HG03095 (cell line): ENCODE measurements at regions not wholly inside any gene's neighbourhood (a gene's known extent, or its start where the extent isn't known, plus 50 kb on each side); places are given as distances from the start of the nearest gene placed in this dataset.

Source experiments
- ATAC-seq: cut with Tn5 transposase; IDR thresholded peaks from one replicate; pipeline ENCODE4 v1.9.1; 2021; ENCODE audit warnings: moderate library complexity; ENCODE audit not compliant: unreplicated experiment

- no peak for ATAC-seq
Observed at GRCh38 chr11:103530257-103530656, 421.0 kb downstream of the DYNC2H1 start.

GRCh38 chr11:103532133-103532788, 423.0 kb downstream of the DYNC2H1 start:
- ATAC-seq: no peak

GRCh38 chr11:103534191-103534590, 425.0 kb downstream of the DYNC2H1 start:
- no peak for ATAC-seq

DNA sequence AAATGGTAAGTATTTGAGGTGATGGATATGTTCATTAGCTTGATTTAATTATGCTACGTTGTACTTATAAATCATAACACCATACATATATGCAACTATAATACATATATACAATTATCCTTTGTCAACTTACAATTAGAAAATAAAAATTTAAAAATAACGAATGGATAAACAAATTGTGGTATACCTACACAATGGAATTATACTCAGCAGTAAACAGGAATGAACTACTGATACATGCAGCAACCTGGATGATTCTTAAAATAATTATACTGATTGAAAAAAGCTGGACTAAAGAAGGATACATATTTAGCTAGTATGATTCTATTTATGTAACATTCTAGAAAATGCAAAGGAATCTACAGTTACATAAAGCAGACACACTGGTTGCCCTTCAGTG, 425.7 kb downstream of the DYNC2H1 start:
- ATAC-seq: no peak

- no peak for ATAC-seq
Observed at GRCh38 chr11:103536335-103536722, 427.1 kb downstream of the DYNC2H1 start.

DNA sequence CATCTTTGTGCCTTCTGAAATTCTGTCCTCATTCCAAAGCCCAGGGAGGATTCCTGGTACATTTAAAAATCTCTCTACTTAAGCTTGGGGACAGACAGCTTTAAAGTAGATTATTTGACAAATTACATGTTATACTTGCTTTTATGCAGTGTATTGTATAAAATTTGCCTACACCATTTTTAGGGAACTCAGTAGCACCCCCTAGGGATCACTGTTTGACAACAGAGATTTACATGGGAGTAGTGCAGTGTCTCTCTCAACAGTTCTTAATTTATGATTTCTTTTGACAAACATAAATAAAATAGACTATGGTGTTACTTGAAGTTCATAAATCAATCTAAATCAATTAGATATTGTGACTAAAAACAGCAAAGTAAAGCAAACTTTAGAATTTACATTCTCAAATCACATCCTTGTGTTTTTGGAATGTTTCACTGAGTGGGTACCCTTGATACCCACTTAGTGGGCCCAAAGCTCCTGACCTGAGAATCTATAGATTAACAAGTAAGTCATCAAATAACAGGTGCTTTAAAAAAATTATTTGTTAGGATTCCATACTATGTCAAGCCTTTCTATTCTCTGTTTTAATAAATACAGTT, 428.8 kb downstream of the DYNC2H1 start:
- no peak for ATAC-seq

DNA sequence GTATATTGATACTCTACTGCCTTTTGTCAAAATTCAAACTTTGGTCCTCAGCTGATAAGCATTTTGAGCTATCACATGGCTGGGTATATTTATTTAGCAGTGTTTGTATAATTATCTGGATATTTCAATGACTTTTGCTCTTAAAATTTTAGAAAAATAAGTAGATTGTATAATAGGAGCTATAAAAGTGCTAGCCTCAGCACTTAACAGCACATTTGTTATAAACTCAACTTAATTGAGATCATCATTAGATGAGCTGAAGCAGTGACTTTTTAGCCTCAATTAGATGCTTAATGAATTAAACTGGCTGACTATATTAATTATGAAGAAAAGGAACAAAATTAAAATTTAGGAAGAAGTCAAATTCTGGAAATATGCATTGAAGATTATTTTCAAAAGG, 429.9 kb downstream of the DYNC2H1 start:
- no peak for ATAC-seq

- ATAC-seq: no peak
Observed at GRCh38 chr11:103541186-103541795, 432.1 kb downstream of the DYNC2H1 start.

DNA sequence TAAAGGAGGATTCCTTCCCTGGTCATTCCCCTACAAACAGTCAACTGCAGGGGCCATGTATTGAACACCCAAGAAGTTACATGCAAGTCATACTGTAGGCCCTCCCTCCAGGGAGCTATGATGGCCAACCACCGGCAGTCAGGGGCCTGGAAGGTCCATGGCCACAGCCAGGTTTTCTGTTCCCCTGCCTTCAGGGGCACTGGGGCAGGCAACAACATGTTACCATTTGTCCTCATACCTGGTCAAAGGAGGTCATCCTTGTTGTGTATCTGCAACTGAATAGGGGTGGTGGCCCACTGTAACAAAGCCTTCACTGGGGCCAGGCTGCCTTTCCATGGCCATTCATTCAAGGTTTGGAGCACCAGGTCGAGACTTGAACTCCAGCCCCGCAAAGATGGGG, 433.6 kb downstream of the DYNC2H1 start:
- ATAC-seq: no peak

DNA sequence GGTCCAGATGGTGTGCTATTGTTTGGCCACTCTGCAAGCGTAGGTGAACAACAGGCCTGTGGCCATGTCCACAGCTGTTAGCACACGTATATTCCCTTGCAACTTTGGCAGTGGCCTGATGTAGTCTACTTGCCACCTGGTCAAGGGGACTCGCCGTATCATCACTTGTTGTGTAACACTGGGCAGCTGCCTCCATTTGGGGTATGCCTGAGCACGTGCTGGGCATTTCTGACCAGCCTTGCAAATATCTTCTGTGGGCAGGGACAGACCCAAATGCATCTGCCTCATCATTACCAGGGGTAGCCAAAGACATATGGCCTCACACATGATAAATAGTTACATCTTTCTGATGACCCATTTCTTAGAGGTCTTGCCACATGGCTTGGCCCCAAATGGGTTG, 434.2 kb downstream of the DYNC2H1 start:
- no peak for ATAC-seq

GRCh38 chr11:103544874-103545273, 435.6 kb downstream of the DYNC2H1 start:
- ATAC-seq: no peak

DNA sequence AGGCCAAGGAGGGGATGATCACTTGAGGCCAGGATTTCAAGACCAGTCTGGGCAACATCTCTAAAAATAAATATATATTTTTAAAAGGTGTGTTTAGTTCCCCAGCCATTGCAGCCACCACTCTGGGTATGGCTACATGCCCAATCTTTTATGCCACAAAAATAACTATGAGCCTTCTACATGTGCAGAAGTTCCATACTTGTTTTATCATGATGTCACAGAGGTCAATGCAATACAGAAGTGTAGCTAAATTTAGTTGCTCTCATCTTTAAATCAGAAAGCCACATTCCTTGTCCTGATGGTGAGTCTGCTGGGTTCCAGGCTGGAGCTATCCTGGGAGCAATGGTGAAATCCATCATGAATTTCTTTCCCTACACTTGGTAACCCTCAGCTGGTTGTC, 436.3 kb downstream of the DYNC2H1 start:
- ATAC-seq: no peak

GRCh38 chr11:103546236-103546635, 437.0 kb downstream of the DYNC2H1 start:
- no peak for ATAC-seq

DNA sequence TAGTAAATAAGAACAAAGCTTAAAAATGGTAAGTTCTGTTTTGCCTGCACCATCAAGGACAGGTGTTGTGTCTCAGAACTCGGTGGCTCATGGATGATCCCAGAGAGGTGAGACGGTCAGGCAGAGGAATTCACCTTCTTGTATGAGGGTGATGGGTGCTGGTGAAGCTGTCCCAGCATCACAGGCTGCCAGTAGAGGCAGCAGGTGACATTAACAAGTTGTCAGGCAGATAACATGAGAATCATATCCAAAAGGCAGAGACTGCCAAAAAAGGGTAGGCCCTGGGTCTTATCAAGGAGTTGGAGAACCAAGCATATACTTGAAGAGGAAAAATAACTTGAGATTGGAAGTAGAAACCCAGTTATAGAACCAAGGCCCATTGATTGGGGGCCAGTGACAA, 437.8 kb downstream of the DYNC2H1 start:
- ATAC-seq: no peak

GRCh38 chr11:103547691-103548090, 438.5 kb downstream of the DYNC2H1 start:
- ATAC-seq: no peak

GRCh38 chr11:103548838-103549237, 439.6 kb downstream of the DYNC2H1 start:
- no peak for ATAC-seq

- ATAC-seq: no peak
Observed at GRCh38 chr11:103550811-103551210, 441.6 kb downstream of the DYNC2H1 start.

DNA sequence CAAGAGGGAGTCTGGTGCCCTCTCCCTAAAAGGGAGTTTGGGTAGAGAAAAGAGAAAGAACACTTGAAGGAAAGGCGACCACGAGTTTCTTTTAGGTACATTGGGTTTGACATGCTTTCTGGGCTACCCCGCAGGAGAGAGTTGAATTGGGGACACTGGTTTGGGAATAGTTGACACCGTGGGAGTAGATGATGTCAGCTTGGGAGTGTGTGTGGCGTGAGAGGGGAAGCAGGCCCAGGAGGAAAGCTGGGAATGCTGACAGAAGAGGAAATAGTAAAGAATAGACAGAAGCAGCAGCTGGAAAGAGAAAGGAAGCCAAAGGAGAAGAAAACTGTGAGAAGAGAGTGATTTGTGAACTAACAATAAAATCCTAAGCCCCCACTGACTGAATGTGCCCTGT, 442.9 kb downstream of the DYNC2H1 start:
- no peak for ATAC-seq

GRCh38 chr11:103556171-103556570, 446.9 kb downstream of the DYNC2H1 start:
- ATAC-seq: no peak

GRCh38 chr11:103566116-103566515, 456.9 kb downstream of the DYNC2H1 start:
- no peak for ATAC-seq

DNA sequence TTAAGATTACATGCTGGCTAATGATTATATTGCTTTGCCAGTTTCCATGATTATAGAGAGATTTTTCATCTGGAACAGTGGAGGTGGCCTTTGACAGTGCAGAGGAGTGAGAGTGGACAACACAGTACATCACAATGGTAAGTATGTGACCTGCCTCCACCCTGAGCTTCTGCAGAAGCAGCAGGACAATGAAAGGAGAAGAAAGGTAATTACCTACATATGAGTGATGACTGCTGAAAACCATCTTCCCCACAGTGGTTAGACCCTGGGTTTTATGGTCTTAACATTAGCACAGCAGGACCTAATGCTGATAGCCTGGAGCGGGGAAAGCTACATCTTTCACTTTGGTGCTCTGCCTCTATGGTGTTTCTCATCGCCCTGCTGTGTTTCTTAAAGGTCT, 454.7 kb upstream of the DDI1 start:
- no peak for ATAC-seq

GRCh38 chr11:103582351-103582909, 454.0 kb upstream of the DDI1 start:
- no peak for ATAC-seq
